ENCODE measurements at regions not wholly inside any gene's neighbourhood (a gene's known extent, or its start where the extent isn't known, plus 50 kb on each side); places are given as distances from the start of the nearest gene placed in this dataset.
"Not testable (repeated sequence)": the region's sequence is repeated elsewhere in the genome, so short reads cannot be mapped to it uniquely, and the experiment has no call there.

- H3K4me3 ChIP-seq (ENCODE audit: low read depth, low read length): no peak overlapping the region
- TF ChIP-seq CTCF (conservative IDR thresholded peaks at IDR 0.05; ENCODE audit: low read depth, low read length): no peak
Measured at GRCh38 chr11:92458486-92458885, 233.9 kb downstream of the FAT3 start.

GRCh38 chr11:92460213-92460612 is 235.6 kb downstream of the FAT3 start:
- H3K4me3 ChIP-seq (ENCODE audit: low read depth, low read length): no peak overlapping the region
- TF ChIP-seq CTCF (conservative IDR thresholded peaks at IDR 0.05; ENCODE audit: low read depth, low read length): no peak
- no peak for DNase-seq (ENCODE audit: low read depth)

More at GRCh38 chr11:92458486-92458885, 233.9 kb downstream of the FAT3 start:
- DNase-seq (ENCODE audit: low read depth): no peak

GRCh38 chr11:92461447-92461846 is 236.8 kb downstream of the FAT3 start:
- no peak overlapping the region for H3K4me3 ChIP-seq (ENCODE audit: low read depth, low read length)
- no peak for TF ChIP-seq CTCF (conservative IDR thresholded peaks at IDR 0.05; ENCODE audit: low read depth, low read length)
- no peak for DNase-seq (ENCODE audit: low read depth)

GRCh38 chr11:92462821-92463220 is 238.2 kb downstream of the FAT3 start:
- H3K4me3 ChIP-seq (ENCODE audit: low read depth, low read length): no peak overlapping the region
- no peak for TF ChIP-seq CTCF (conservative IDR thresholded peaks at IDR 0.05; ENCODE audit: low read depth, low read length)
- no peak for DNase-seq (ENCODE audit: low read depth)

GRCh38 chr11:92464822-92465221 is 240.2 kb downstream of the FAT3 start:
- no peak for DNase-seq (ENCODE audit: low read depth)
- H3K4me3 ChIP-seq (ENCODE audit: low read depth, low read length): no peak overlapping the region
- TF ChIP-seq CTCF (conservative IDR thresholded peaks at IDR 0.05; ENCODE audit: low read depth, low read length): no peak

GRCh38 chr11:92465410-92465809 is 240.8 kb downstream of the FAT3 start:
- H3K4me3 ChIP-seq (ENCODE audit: low read depth, low read length); DNase-seq (ENCODE audit: low read depth): not testable (repeated sequence)

- TF ChIP-seq CTCF (conservative IDR thresholded peaks at IDR 0.05; ENCODE audit: low read depth, low read length): no peak
- H3K4me3 ChIP-seq (ENCODE audit: low read depth, low read length): no peak overlapping the region
- DNase-seq (ENCODE audit: low read depth): no peak
Measured at GRCh38 chr11:92473736-92474135, 249.1 kb downstream of the FAT3 start.

- H3K4me3 ChIP-seq (ENCODE audit: low read depth, low read length): no peak overlapping the region
- TF ChIP-seq CTCF (conservative IDR thresholded peaks at IDR 0.05; ENCODE audit: low read depth, low read length): no peak
- no peak for DNase-seq (ENCODE audit: low read depth)
Measured at GRCh38 chr11:92475316-92475715, 250.7 kb downstream of the FAT3 start.

All from choroid plexus epithelial cell (primary cell).